Hepatocyte (in vitro differentiated cells): ENCODE measurements at regions not wholly inside any gene's neighbourhood (a gene's known extent, or its start where the extent isn't known, plus 50 kb on each side); places are given as distances from the start of the nearest gene placed in this dataset.

ENCODE experiments used
- EZH2 ChIP-seq: fragments of 200-600 bp; sonication (generic); IDR thresholded peaks from 2 replicates; pipeline ENCODE4 v1.6.1; 2016; ENCODE audit warnings: antibody characterized with exemption, mild to moderate bottlenecking, borderline replicate concordance
- EZH2phosphoT487 ChIP-seq: fragments of 200-600 bp; sonication (generic); IDR thresholded peaks from one replicate; pipeline ENCODE4 v1.6.1; 2018; ENCODE audit warnings: antibody characterized with exemption, mild to moderate bottlenecking, low read depth, moderate library complexity; ENCODE audit not compliant: unreplicated experiment, severe bottlenecking
- TF ChIP-seq, protein P1 (sequence below): fragments of 200-600 bp; sonication (generic); IDR thresholded peaks from 2 replicates; pipeline ENCODE4 v1.5.1; 2016; ENCODE audit warnings: antibody characterized with exemption, mild to moderate bottlenecking; ENCODE audit not compliant: poor library complexity

- TF ChIP-seq, protein P1, sequence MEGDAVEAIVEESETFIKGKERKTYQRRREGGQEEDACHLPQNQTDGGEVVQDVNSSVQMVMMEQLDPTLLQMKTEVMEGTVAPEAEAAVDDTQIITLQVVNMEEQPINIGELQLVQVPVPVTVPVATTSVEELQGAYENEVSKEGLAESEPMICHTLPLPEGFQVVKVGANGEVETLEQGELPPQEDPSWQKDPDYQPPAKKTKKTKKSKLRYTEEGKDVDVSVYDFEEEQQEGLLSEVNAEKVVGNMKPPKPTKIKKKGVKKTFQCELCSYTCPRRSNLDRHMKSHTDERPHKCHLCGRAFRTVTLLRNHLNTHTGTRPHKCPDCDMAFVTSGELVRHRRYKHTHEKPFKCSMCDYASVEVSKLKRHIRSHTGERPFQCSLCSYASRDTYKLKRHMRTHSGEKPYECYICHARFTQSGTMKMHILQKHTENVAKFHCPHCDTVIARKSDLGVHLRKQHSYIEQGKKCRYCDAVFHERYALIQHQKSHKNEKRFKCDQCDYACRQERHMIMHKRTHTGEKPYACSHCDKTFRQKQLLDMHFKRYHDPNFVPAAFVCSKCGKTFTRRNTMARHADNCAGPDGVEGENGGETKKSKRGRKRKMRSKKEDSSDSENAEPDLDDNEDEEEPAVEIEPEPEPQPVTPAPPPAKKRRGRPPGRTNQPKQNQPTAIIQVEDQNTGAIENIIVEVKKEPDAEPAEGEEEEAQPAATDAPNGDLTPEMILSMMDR = no peak
- TF ChIP-seq EZH2 = no peak
- no peak for TF ChIP-seq EZH2phosphoT487
Observed at GRCh38 chr21:23574932-23575331, 2032.3 kb downstream of the MRPL39 start.
